ENCODE measurements at regions not wholly inside any gene's neighbourhood (a gene's known extent, or its start where the extent isn't known, plus 50 kb on each side); places are given as distances from the start of the nearest gene placed in this dataset.

- TF ChIP-seq, protein P1, sequence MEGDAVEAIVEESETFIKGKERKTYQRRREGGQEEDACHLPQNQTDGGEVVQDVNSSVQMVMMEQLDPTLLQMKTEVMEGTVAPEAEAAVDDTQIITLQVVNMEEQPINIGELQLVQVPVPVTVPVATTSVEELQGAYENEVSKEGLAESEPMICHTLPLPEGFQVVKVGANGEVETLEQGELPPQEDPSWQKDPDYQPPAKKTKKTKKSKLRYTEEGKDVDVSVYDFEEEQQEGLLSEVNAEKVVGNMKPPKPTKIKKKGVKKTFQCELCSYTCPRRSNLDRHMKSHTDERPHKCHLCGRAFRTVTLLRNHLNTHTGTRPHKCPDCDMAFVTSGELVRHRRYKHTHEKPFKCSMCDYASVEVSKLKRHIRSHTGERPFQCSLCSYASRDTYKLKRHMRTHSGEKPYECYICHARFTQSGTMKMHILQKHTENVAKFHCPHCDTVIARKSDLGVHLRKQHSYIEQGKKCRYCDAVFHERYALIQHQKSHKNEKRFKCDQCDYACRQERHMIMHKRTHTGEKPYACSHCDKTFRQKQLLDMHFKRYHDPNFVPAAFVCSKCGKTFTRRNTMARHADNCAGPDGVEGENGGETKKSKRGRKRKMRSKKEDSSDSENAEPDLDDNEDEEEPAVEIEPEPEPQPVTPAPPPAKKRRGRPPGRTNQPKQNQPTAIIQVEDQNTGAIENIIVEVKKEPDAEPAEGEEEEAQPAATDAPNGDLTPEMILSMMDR (IDR thresholded peaks at IDR 0.05): no peak
- TF ChIP-seq POLR2A (IDR thresholded peaks at IDR 0.05): no peak
These were observed 222.5 kb downstream of the SQOR start for GRCh38 chr15:45857291-45857690.

Data from adrenal gland (tissue), 5 donors.